Mesodermal cell (in vitro differentiated cells): ENCODE measurements at regions not wholly inside any gene's neighbourhood (a gene's known extent, or its start where the extent isn't known, plus 50 kb on each side); places are given as distances from the start of the nearest gene placed in this dataset.
"Not testable (repeated sequence)": the region's sequence is repeated elsewhere in the genome, so short reads cannot be mapped to it uniquely, and the experiment has no call there.

Experiments used
- H3K27ac ChIP-seq: 2 replicates; pipeline ENCODE4 v1.7.0; 2013; ENCODE audit warnings: mild to moderate bottlenecking, low read depth, low read length, moderate library complexity; ENCODE audit not compliant: severe bottlenecking
- H3K36me3 ChIP-seq: 2 replicates; pipeline ENCODE4 v1.7.1; 2013; ENCODE audit warnings: mild to moderate bottlenecking, low read length, moderate library complexity; ENCODE audit not compliant: control insufficient read depth, insufficient read depth
- H3K4me1 ChIP-seq: one replicate; pipeline ENCODE4 v1.7.1; 2013; ENCODE audit warnings: mild to moderate bottlenecking, low read length; ENCODE audit not compliant: insufficient read depth, control insufficient read depth, poor library complexity, severe bottlenecking
- H3K4me3 ChIP-seq: 2 replicates; pipeline ENCODE4 v1.7.0; 2013; ENCODE audit warnings: low read length, control low read depth, mild to moderate bottlenecking; ENCODE audit not compliant: insufficient read depth, poor library complexity, severe bottlenecking; ENCODE audit errors: extremely low read depth
- H3K9me3 ChIP-seq: 2 replicates; pipeline ENCODE4 v1.7.1; 2013; ENCODE audit warnings: mild to moderate bottlenecking, low read length, moderate library complexity; ENCODE audit not compliant: control insufficient read depth
- WGBS, 2 experiments: methylation state at CpG; one replicate each; pipeline ENCODE4 v1.1.5; 2013; ENCODE audit warnings: missing lambda C conversion rate in 2 of 2; ENCODE audit not compliant: insufficient coverage in 2 of 2; 5-methylcytosine and 5-hydroxymethylcytosine counted together

GRCh38 chr12:127830065-127830460 lies 436.9 kb upstream of the TMEM132C start:
- Histone ChIP-seq H3K4me3 (no peak overlapping the region), H3K4me1 (no peaks in the 10 kb centered on the region), H3K27ac (no peak overlapping the region), H3K9me3 (no peaks in the 10 kb centered on the region), H3K36me3 (no peaks in the 10 kb centered on the region)
- WGBS, 2 experiments, result 88 to 91% methylated on average over 1 of the region's 2 CpGs

GRCh38 chr12:127830730-127831129 lies 436.2 kb upstream of the TMEM132C start:
- no peaks in the 10 kb centered on the region for H3K4me1 ChIP-seq
- 92 to 100% methylated on average over 1 to 3 of the region's 3 CpGs for WGBS, 2 experiments

GRCh38 chr12:127832172-127832571 lies 434.8 kb upstream of the TMEM132C start:
- no peaks in the 10 kb centered on the region for H3K9me3 ChIP-seq
- H3K36me3 ChIP-seq, result no peaks in the 10 kb centered on the region
- no peak overlapping the region for H3K27ac ChIP-seq
- H3K4me1 ChIP-seq, result no peaks in the 10 kb centered on the region
- no peak overlapping the region for H3K4me3 ChIP-seq
- WGBS, 2 experiments, result 86 to 88% methylated on average over 1 to 3 of the region's 3 CpGs

More at GRCh38 chr12:127830730-127831129, 436.2 kb upstream of the TMEM132C start:
- no peaks in the 10 kb centered on the region for H3K36me3 ChIP-seq
- H3K4me3 ChIP-seq, result no peak overlapping the region
- no peak overlapping the region for H3K27ac ChIP-seq
- no peaks in the 10 kb centered on the region for H3K9me3 ChIP-seq

GRCh38 chr12:127836802-127837201 lies 430.2 kb upstream of the TMEM132C start:
- not testable (repeated sequence) for H3K36me3 ChIP-seq, H3K4me3 ChIP-seq, H3K4me1 ChIP-seq, H3K9me3 ChIP-seq, H3K27ac ChIP-seq
- 73 to 83% methylated on average over 2 to 4 of the region's 4 CpGs for WGBS, 2 experiments

- no peaks in the 10 kb centered on the region for H3K9me3 ChIP-seq
- no peak overlapping the region for H3K4me3 ChIP-seq
- no peak overlapping the region for H3K27ac ChIP-seq
- WGBS, 2 experiments, result 85 to 94% methylated on average over 2 of the region's 5 CpGs
- no peaks in the 10 kb centered on the region for H3K4me1 ChIP-seq
- H3K36me3 ChIP-seq, result no peaks in the 10 kb centered on the region
Observed at GRCh38 chr12:127857661-127858060, 409.3 kb upstream of the TMEM132C start.

GRCh38 chr12:127860536-127860935 lies 406.4 kb upstream of the TMEM132C start:
- Histone ChIP-seq H3K9me3 (no peaks in the 10 kb centered on the region), H3K4me1 (no peaks in the 10 kb centered on the region), H3K27ac (no peak overlapping the region), H3K36me3 (no peaks in the 10 kb centered on the region), H3K4me3 (no peak overlapping the region)
- WGBS, 2 experiments, result 89 to 90% methylated on average over 4 to 5 of the region's 6 CpGs

GRCh38 chr12:127861406-127861805 lies 405.6 kb upstream of the TMEM132C start:
- H3K9me3 ChIP-seq, result no peaks in the 10 kb centered on the region
- no peaks in the 10 kb centered on the region for H3K36me3 ChIP-seq
- H3K4me3 ChIP-seq, result no peak overlapping the region
- no peaks in the 10 kb centered on the region for H3K4me1 ChIP-seq
- no peak overlapping the region for H3K27ac ChIP-seq
- WGBS, 2 experiments, result 80% methylated on average over 1 of the region's 3 CpGs; no CpG with 5 or more reads in 1 of the 2 experiments

- H3K36me3 ChIP-seq, result no peaks in the 10 kb centered on the region
- no peak overlapping the region for H3K27ac ChIP-seq
- no peaks in the 10 kb centered on the region for H3K9me3 ChIP-seq
- H3K4me3 ChIP-seq, result no peak overlapping the region
- no peaks in the 10 kb centered on the region for H3K4me1 ChIP-seq
- WGBS, 2 experiments, result no CpG with 5 or more reads among the region's 2 CpGs
Observed at GRCh38 chr12:127873306-127873705, 393.7 kb upstream of the TMEM132C start.

- Histone ChIP-seq H3K27ac (no peak overlapping the region), H3K4me3 (no peak overlapping the region), H3K9me3 (no peaks in the 10 kb centered on the region), H3K4me1 (no peaks in the 10 kb centered on the region), H3K36me3 (no peaks in the 10 kb centered on the region)
- WGBS, 2 experiments, result 61 to 63% methylated on average over 2 of the region's 3 CpGs
Observed at GRCh38 chr12:127881371-127882140, 385.4 kb upstream of the TMEM132C start.

GRCh38 chr12:127883013-127883412 lies 384.0 kb upstream of the TMEM132C start:
- Histone ChIP-seq H3K4me1 (no peaks in the 10 kb centered on the region), H3K4me3 (no peak overlapping the region), H3K36me3 (no peaks in the 10 kb centered on the region), H3K9me3 (no peaks in the 10 kb centered on the region), H3K27ac (no peak overlapping the region)
- WGBS, 2 experiments, result 100% methylated on average over 1 of the region's 1 CpG; no CpG with 5 or more reads in 1 of the 2 experiments

- Histone ChIP-seq H3K4me3 (no peak overlapping the region), H3K36me3 (no peaks in the 10 kb centered on the region), H3K27ac (no peak overlapping the region), H3K4me1 (no peaks in the 10 kb centered on the region), H3K9me3 (no peaks in the 10 kb centered on the region)
- WGBS, 2 experiments, result 80 to 89% methylated on average over 1 to 2 of the region's 5 CpGs
Observed at GRCh38 chr12:127885954-127886750, 380.8 kb upstream of the TMEM132C start.
